H1 (cell line): ENCODE measurements at regions not wholly inside any gene's neighbourhood (a gene's known extent, or its start where the extent isn't known, plus 50 kb on each side); places are given as distances from the start of the nearest gene placed in this dataset.

Experiments used
- CTCF ChIA-PET: fragments of 300-600 bp; sonication (Branson Sonifier 250); formaldehyde crosslinking; loops from one replicate; lab custom pipeline; 2021; ENCODE audit not compliant: partially characterized antibody; lab: Charles Lee
- POLR2A ChIA-PET: fragments of 300-600 bp; sonication (Branson Sonifier 250); formaldehyde crosslinking; loops from one replicate; lab custom pipeline; 2021; ENCODE audit warnings: inconsistent platforms; ENCODE audit not compliant: partially characterized antibody; lab: Charles Lee
- DNase-seq, 2 experiments: peaks; one replicate each; pipeline versions ENCODE4 v3.0.0 to v3.0.0-alpha.2; 2010 to 2022; ENCODE audit warnings: low spot score in 2 of 2, low read depth in 1 of 2, mixed read lengths in 1 of 2
- FAIRE-seq: peaks from 2 replicates; lab custom pipeline; 2011; peaks lifted over from hg19 to GRCh38; lab: Jason Lieb, UNC
- H2AFZ ChIP-seq: 2 replicates; pipeline ENCODE4 v1.8.1; 2012; ENCODE audit warnings: low read length, inconsistent platforms
- H2AK5ac ChIP-seq: 2 replicates; pipeline ENCODE4 v1.6.1; 2013; ENCODE audit warnings: low read depth, low read length
- H2BK120ac ChIP-seq: replicated peaks from 2 replicates; pipeline ENCODE3; 2013; ENCODE audit warnings: low read depth, low read length, inconsistent platforms
- H2BK12ac ChIP-seq: 2 replicates; pipeline ENCODE4 v1.6.1; 2013; ENCODE audit warnings: low read depth, low read length
- H2BK15ac ChIP-seq: 2 replicates; pipeline ENCODE4 v1.6.1; 2013; ENCODE audit warnings: low read length
- H2BK20ac ChIP-seq: 2 replicates; pipeline ENCODE4 v1.6.1; 2013; ENCODE audit warnings: low read length
- H2BK5ac ChIP-seq: 2 replicates; pipeline ENCODE4 v1.6.1; 2013; ENCODE audit warnings: low read depth, low read length
- H3K14ac ChIP-seq: 2 replicates; pipeline ENCODE4 v1.6.1; 2013; ENCODE audit warnings: inconsistent platforms; ENCODE audit not compliant: insufficient read length
- H3K18ac ChIP-seq: 2 replicates; pipeline ENCODE4 v1.6.1; 2013; ENCODE audit warnings: low read length; ENCODE audit errors: extremely low read depth
- H3K23ac ChIP-seq: 2 replicates; pipeline ENCODE4 v1.6.1; 2013; ENCODE audit warnings: inconsistent platforms; ENCODE audit not compliant: insufficient read length
- H3K23me2 ChIP-seq: 2 replicates; pipeline ENCODE4 v1.6.1; 2013; ENCODE audit warnings: low read depth, low read length
- H3K27ac ChIP-seq: 2 replicates; pipeline ENCODE4 v1.6.1; 2011; ENCODE audit warnings: low read depth, low read length, inconsistent platforms
- H3K27me3 ChIP-seq, 4 experiments: replicated peaks in 1 of 4; 1 replicate in 1 of 4; 2 replicates in 3 of 4; pipeline versions ENCODE4 v1.6.1 to v1.8.1; 2011 to 2013; ENCODE audit warnings: low read length in 3 of 4, mild to moderate bottlenecking in 3 of 4, inconsistent platforms in 2 of 4, mixed read lengths in 2 of 4, moderate library complexity in 1 of 4; ENCODE audit not compliant: control insufficient read depth in 3 of 4, insufficient read depth in 3 of 4; ENCODE audit errors: extremely low read depth in 1 of 4
- H3K36me3 ChIP-seq, 4 experiments: 2 replicates each; pipeline versions ENCODE4 v1.6.1 to v1.8.1; 2011 to 2013; ENCODE audit warnings: mild to moderate bottlenecking in 4 of 4, low read length in 3 of 4, moderate library complexity in 2 of 4, control low read depth in 1 of 4, inconsistent platforms in 1 of 4; ENCODE audit not compliant: insufficient read depth in 4 of 4, control insufficient read depth in 2 of 4
- H3K4ac ChIP-seq: replicated peaks from 2 replicates; pipeline ENCODE3; 2013; ENCODE audit warnings: low read length, low read depth, mixed read lengths, inconsistent platforms; ENCODE audit not compliant: insufficient read length
- H3K4me1 ChIP-seq, 4 experiments: replicated peaks in 1 of 4; 1 replicate in 1 of 4; 2 replicates in 3 of 4; pipeline versions ENCODE4 v1.6.1 to v1.8.1; 2011 to 2013; ENCODE audit warnings: low read length in 3 of 4, inconsistent platforms in 2 of 4, mixed read lengths in 1 of 4; ENCODE audit not compliant: insufficient read depth in 4 of 4, control insufficient read depth in 3 of 4
- H3K4me2 ChIP-seq, 2 experiments: 2 replicates each; pipeline versions ENCODE4 v1.6.1 to v1.8.1; 2011 to 2013; ENCODE audit warnings: low read depth in 2 of 2, low read length in 2 of 2, control low read depth in 1 of 2, inconsistent platforms in 1 of 2, mild to moderate bottlenecking in 1 of 2; ENCODE audit not compliant: insufficient read depth in 1 of 2
- H3K4me3 ChIP-seq, 4 experiments: fragments of 200-600, 300-600 bp in 1 of 4; sonication (generic), shearing (Covaris generic), sonication (Bioruptor Twin) in 1 of 4; 2 replicates each; pipeline versions ENCODE4 v1.5.1 to v1.8.1; 2011 to 2016; ENCODE audit warnings: low read length in 4 of 4, low read depth in 3 of 4, control low read depth in 2 of 4, inconsistent platforms in 2 of 4, mild to moderate bottlenecking in 2 of 4, mixed read lengths in 1 of 4, moderate library complexity in 1 of 4; ENCODE audit not compliant: insufficient read depth in 2 of 4; ENCODE audit errors: extremely low read depth in 1 of 4
- H3K56ac ChIP-seq: replicated peaks from 2 replicates; pipeline ENCODE3; 2013; ENCODE audit warnings: low read depth, mild to moderate bottlenecking, mixed read lengths, low read length, inconsistent platforms; ENCODE audit not compliant: insufficient read length
- H3K79me1 ChIP-seq: 2 replicates; pipeline ENCODE4 v1.6.1; 2013; ENCODE audit warnings: low read depth, low read length, control low read depth
- H3K79me2 ChIP-seq, 2 experiments: 2 replicates each; pipeline versions ENCODE4 v1.6.1 to v1.8.1; 2012 to 2013; ENCODE audit warnings: low read length in 2 of 2, mild to moderate bottlenecking in 2 of 2, inconsistent platforms in 1 of 2; ENCODE audit not compliant: insufficient read depth in 2 of 2, control insufficient read depth in 1 of 2
- H3K9ac ChIP-seq, 4 experiments: replicated peaks in 1 of 4; 1 replicate in 1 of 4; 2 replicates in 3 of 4; pipeline versions ENCODE4 v1.6.1 to v1.8.1; 2011 to 2013; ENCODE audit warnings: low read depth in 3 of 4, low read length in 3 of 4, control low read depth in 2 of 4, mild to moderate bottlenecking in 2 of 4, moderate library complexity in 2 of 4, inconsistent platforms in 1 of 4; ENCODE audit errors: extremely low read depth in 1 of 4
- H3K9me3 ChIP-seq, 2 experiments: 2 replicates each; pipeline versions ENCODE4 v1.6.1 to v1.8.1; 2012 to 2013; ENCODE audit warnings: mild to moderate bottlenecking in 2 of 2, moderate library complexity in 2 of 2, control low read depth in 1 of 2, inconsistent platforms in 1 of 2, low read depth in 1 of 2, low read length in 1 of 2, mixed read lengths in 1 of 2; ENCODE audit not compliant: insufficient read depth in 2 of 2
- H4K20me1 ChIP-seq, 2 experiments: replicated peaks in 1 of 2; 2 replicates each; pipeline versions ENCODE3 to v1.8.1; 2011 to 2013; ENCODE audit warnings: inconsistent platforms in 2 of 2, low read length in 2 of 2, mild to moderate bottlenecking in 1 of 2; ENCODE audit not compliant: insufficient read depth in 2 of 2, control insufficient read depth in 1 of 2
- H4K5ac ChIP-seq: 2 replicates; pipeline ENCODE4 v1.6.1; 2013; ENCODE audit warnings: low read length, low read depth, mixed read lengths, inconsistent platforms; ENCODE audit not compliant: insufficient read length
- H4K8ac ChIP-seq: 2 replicates; pipeline ENCODE4 v1.8.0; 2013; ENCODE audit warnings: mild to moderate bottlenecking, moderate library complexity, low read length, inconsistent platforms; ENCODE audit not compliant: insufficient read depth; ENCODE audit errors: extremely low read depth
- H4K91ac ChIP-seq: replicated peaks from 2 replicates; pipeline ENCODE3; 2013; ENCODE audit warnings: low read length, mixed read lengths, inconsistent platforms; ENCODE audit not compliant: insufficient read length
- BACH1 ChIP-seq: IDR thresholded peaks from 2 replicates; pipeline ENCODE4 v1.6.1; 2012; ENCODE audit warnings: low read length, improper control_type of control experiment
- BRCA1 ChIP-seq: IDR thresholded peaks from 2 replicates; pipeline ENCODE4 v1.6.1; 2012; ENCODE audit warnings: low read depth, low read length, improper control_type of control experiment
- CBX5 ChIP-seq: fragments of 300-800, 300-1000 bp; sonication (generic); IDR thresholded peaks from 2 replicates; pipeline ENCODE4 v1.7.1; 2016; ENCODE audit warnings: antibody characterized with exemption, low read length, low read depth
- CREB1 ChIP-seq: IDR thresholded peaks from 2 replicates; pipeline ENCODE4 v1.6.1; 2012; ENCODE audit warnings: inconsistent platforms
- MAX ChIP-seq: IDR thresholded peaks from 2 replicates; pipeline ENCODE4 v1.6.1; 2012; ENCODE audit warnings: inconsistent platforms
- NANOG ChIP-seq: IDR thresholded peaks from 2 replicates; pipeline ENCODE4 v1.6.1; 2011; ENCODE audit warnings: low read length, low read depth, mild to moderate bottlenecking, inconsistent platforms; ENCODE audit not compliant: insufficient read depth, poor library complexity, severe bottlenecking
- POLR2A ChIP-seq, 2 experiments: IDR thresholded peaks; 1 replicate in 1 of 2; 2 replicates in 1 of 2; pipeline ENCODE4 v1.6.1; 2011; ENCODE audit warnings: low read depth in 2 of 2, low read length in 2 of 2, mild to moderate bottlenecking in 2 of 2; ENCODE audit errors: control extremely low read depth in 1 of 2
- POLR2AphosphoS5 ChIP-seq: IDR thresholded peaks from 2 replicates; pipeline ENCODE4 v1.6.1; 2011; ENCODE audit warnings: low read depth, low read length
- RXRA ChIP-seq: IDR thresholded peaks from 2 replicates; pipeline ENCODE4 v1.6.1; 2011; ENCODE audit warnings: low read depth, mild to moderate bottlenecking, low read length, moderate library complexity; ENCODE audit not compliant: insufficient read depth
- SIX5 ChIP-seq: IDR thresholded peaks from 2 replicates; pipeline ENCODE4 v1.6.1; 2011; ENCODE audit warnings: mild to moderate bottlenecking, low read depth, low read length
- YY1 ChIP-seq: IDR thresholded peaks from 2 replicates; pipeline ENCODE4 v1.6.1; 2011; ENCODE audit warnings: low read depth, mild to moderate bottlenecking, low read length
- WGBS, 2 experiments: shearing (Covaris generic) in 1 of 2; methylation state at CpG; one replicate each; pipeline versions ENCODE4 v1.1.6 to v1.1.7; 2013 to 2015; ENCODE audit warnings: low lambda C conversion rate in 2 of 2, mixed read lengths in 2 of 2, inconsistent platforms in 1 of 2, low coverage in 1 of 2, missing lambda C conversion rate in 1 of 2; ENCODE audit not compliant: insufficient replicate concordance in 2 of 2, insufficient coverage in 1 of 2, insufficient read length in 1 of 2; ENCODE audit errors: extremely low coverage in 1 of 2, missing lambda C conversion rate in 1 of 2; 5-methylcytosine and 5-hydroxymethylcytosine counted together

- H3K18ac ChIP-seq, result no peak overlapping the region
- no peak overlapping the region for H2BK15ac ChIP-seq
- no peak overlapping the region for H2BK120ac ChIP-seq
- no peak overlapping the region for H3K27ac ChIP-seq
- H3K79me2 ChIP-seq, result no peaks in the 10 kb centered on the region
- DNase-seq, result no peak
- TF ChIP-seq CBX5 (no peak), MAX (no peak), YY1 (no peak), SIX5 (no peak), NANOG (no peak), BACH1 (no peak), CREB1 (no peak), POLR2A (IDR thresholded peaks at IDR 0.05; ENCODE audit: control extremely low read depth in 1 of 2, low read depth in 2 of 2, low read length in 2 of 2) (no peak), RXRA (no peak), POLR2AphosphoS5 (no peak), BRCA1 (no peak)
- TF ChIP-seq, all 59 proteins: peak for 0
- Histone ChIP-seq H3K9me3 (no peaks in the 10 kb centered on the region; a peak in 1 of 4 replicates), H2BK5ac (no peak overlapping the region), H3K4me3 (no peak overlapping the region), H3K4me2 (no peak overlapping the region), H3K27me3 (peaks cover 0 to 1% (median 0%) of the 10 kb centered on the region in 4 experiments; a peak in 1 of 7 replicates), H4K91ac (no peak overlapping the region), H2AFZ (no peak overlapping the region), H4K5ac (no peak overlapping the region), H4K8ac (no peak overlapping the region), H3K79me1 (no peaks in the 10 kb centered on the region), H2AK5ac (no peak overlapping the region), H3K4ac (no peak overlapping the region), H3K9ac (no peak overlapping the region), H3K23me2 (no peaks in the 10 kb centered on the region), H3K23ac (no peak overlapping the region), H3K14ac (no peak overlapping the region), H2BK20ac (no peak overlapping the region), H2BK12ac (no peak overlapping the region), H3K4me1 (no peaks in the 10 kb centered on the region), H3K36me3 (no peaks in the 10 kb centered on the region), H3K56ac (no peak overlapping the region), H4K20me1 (no peaks in the 10 kb centered on the region)
- 91% methylated on average over 5 of the region's 5 CpGs; no CpG with 5 or more reads in 1 of the 2 experiments for WGBS, 2 experiments
- ChIA-PET CTCF (interaction anchor here (0.6 to 1.1 kb wide), 4 partner anchors 10 to 1166 kb away, joined by 3 read pairs; no protein-coding TSS in a partner anchor), POLR2A (no interaction called here)
- FAIRE-seq, result no peak
Observed at GRCh38 chr10:63760034-63760707, 239.0 kb downstream of the REEP3 start.
